ENCODE measurements at regions not wholly inside any gene's neighbourhood (a gene's known extent, or its start where the extent isn't known, plus 50 kb on each side); places are given as distances from the start of the nearest gene placed in this dataset.

GRCh38 chr13:19345158-19345557 lies 163.5 kb upstream of the TUBA3C start:
- no peak overlapping the region for H2BK15ac ChIP-seq (ENCODE audit: low read depth, low read length)
- no peak overlapping the region for H3K4me3 ChIP-seq (ENCODE audit: insufficient read depth, low read depth, low read length)
- TF ChIP-seq MAZ (IDR thresholded peaks at IDR 0.05; ENCODE audit: borderline replicate concordance, low read depth, low read length) = no peak
- no peak for TF ChIP-seq MAFK (IDR thresholded peaks at IDR 0.05; ENCODE audit: low read depth, low read length)
- no peak for TF ChIP-seq CHD1 (IDR thresholded peaks at IDR 0.05; ENCODE audit: low read depth, low read length)
- TF ChIP-seq CEBPB (IDR thresholded peaks at IDR 0.05; ENCODE audit: low read depth, low read length) = no peak
- no peak for TF ChIP-seq SMC3 (IDR thresholded peaks at IDR 0.05; ENCODE audit: low read depth, low read length)
- no peak for TF ChIP-seq CTCF (conservative IDR thresholded peaks at IDR 0.05; ENCODE audit: low read depth, low read length)
- TF ChIP-seq RAD21 (IDR thresholded peaks at IDR 0.05; ENCODE audit: low read length) = no peak
- no peak for TF ChIP-seq RCOR1 (IDR thresholded peaks at IDR 0.05; ENCODE audit: insufficient replicate concordance, low read length)
- TF ChIP-seq RFX5 (IDR thresholded peaks at IDR 0.05; ENCODE audit: low read depth, low read length) = no peak
- no peak for TF ChIP-seq FOS (IDR thresholded peaks at IDR 0.05; ENCODE audit: low read depth, low read length)
- TF ChIP-seq BHLHE40 (IDR thresholded peaks at IDR 0.05; ENCODE audit: low read depth, low read length) = no peak
- no peak for TF ChIP-seq POLR2A (IDR thresholded peaks at IDR 0.05; ENCODE audit: low read depth, low read length)
- TF ChIP-seq USF2 (IDR thresholded peaks at IDR 0.05; ENCODE audit: low read depth, low read length) = no peak
- TF ChIP-seq NFE2L2 (IDR thresholded peaks at IDR 0.05; ENCODE audit: low read depth, low read length) = no peak
- no peak for TF ChIP-seq ELK1 (IDR thresholded peaks at IDR 0.05; ENCODE audit: borderline replicate concordance, low read depth, low read length)
- no peak for TF ChIP-seq MXI1 (IDR thresholded peaks at IDR 0.05; ENCODE audit: borderline replicate concordance, low read depth, low read length)
- H3K9ac ChIP-seq (ENCODE audit: low read depth, low read length) = no peak overlapping the region
- no peaks in the 10 kb centered on the region for H3K36me3 ChIP-seq (ENCODE audit: control insufficient read depth, insufficient read depth, low read length)
- H3K4ac ChIP-seq (ENCODE audit: low read depth, low read length) = no peak overlapping the region
- H4K20me1 ChIP-seq (ENCODE audit: insufficient read depth, low read length) = no peaks in the 10 kb centered on the region
- H2AK9ac ChIP-seq (replicated peaks; ENCODE audit: low read depth, low read length, poor library complexity) = no peak overlapping the region
- H3K23ac ChIP-seq (ENCODE audit: low read depth, low read length) = no peak overlapping the region
- H3K27ac ChIP-seq (ENCODE audit: insufficient read depth, low read length) = no peak overlapping the region
- H4K91ac ChIP-seq (ENCODE audit: insufficient read depth, low read depth, low read length) = no peak overlapping the region
- H3K56ac ChIP-seq (ENCODE audit: extremely low read depth, insufficient read depth, low read length) = no peak overlapping the region
- dilution Hi-C loops (cut with HindIII; ENCODE audit: low sequenced_read_pairs, unreplicated experiment) = no loop called here
- no peak overlapping the region for H4K5ac ChIP-seq (ENCODE audit: low read depth, low read length)
- H4K8ac ChIP-seq (ENCODE audit: low read depth in 2 of 2, low read length in 2 of 2) = no peak overlapping the region
- ChIA-PET CTCF (no interaction called here), POLR2A (ENCODE audit: unreplicated experiment) (no interaction called here)
- no peaks in the 10 kb centered on the region for H3K4me1 ChIP-seq (ENCODE audit: control insufficient read depth, insufficient read depth, low read length)
- in situ Hi-C loops (cut with MboI; ENCODE audit: low sequenced_read_pairs) = no loop called here
- peaks cover 10% of the 10 kb centered on the region; the same call in 1 of the 2 replicates for H3K9me3 ChIP-seq (ENCODE audit: control insufficient read depth, insufficient read depth, low read length)
- no peaks in the 10 kb centered on the region for H3K27me3 ChIP-seq (ENCODE audit: control insufficient read depth, insufficient read depth, low read length)
- BruUV-seq (replicated peaks) = no TSS peak
- no peak overlapping the region for H2BK120ac ChIP-seq (ENCODE audit: low read depth, low read length)
- H2AFZ ChIP-seq (replicated peaks; ENCODE audit: low read length, poor library complexity) = no peak overlapping the region
- no peak overlapping the region for H3K14ac ChIP-seq (replicated peaks; ENCODE audit: low read depth, low read length)
- H3K18ac ChIP-seq (ENCODE audit: low read depth, low read length) = no peak overlapping the region
- 33% methylated on average over 5 of the region's 10 CpGs; no CpG with 5 or more reads in 1 of the 2 experiments for WGBS, 2 experiments (ENCODE audit: extremely low coverage in 2 of 2, insufficient read length in 1 of 2)
- H3K79me1 ChIP-seq (ENCODE audit: low read depth in 1 of 2, low read length in 2 of 2) = no peaks in the 10 kb centered on the region
- no peak overlapping the region for H2BK20ac ChIP-seq (ENCODE audit: low read depth, low read length)
- no peaks in the 10 kb centered on the region for H3K9me1 ChIP-seq (ENCODE audit: insufficient read depth, low read length)
- H2BK5ac ChIP-seq (ENCODE audit: low read depth, low read length, poor library complexity, severe bottlenecking) = no peak overlapping the region
- intact Hi-C loops (cut with micrococcal nuclease) = no loop called here
- ATAC-seq (ENCODE audit: low read depth) (no peak), DNase-seq (no peak)
- H3K4me2 ChIP-seq (ENCODE audit: low read depth, low read length) = no peak overlapping the region
- H2AK5ac ChIP-seq (ENCODE audit: low read depth, low read length) = no peak overlapping the region

Data from IMR-90 (cell line).